CD4-positive, alpha-beta T cell treated with Interferon alpha-2 for 1 hour (primary cell): ENCODE measurements at regions not wholly inside any gene's neighbourhood (a gene's known extent, or its start where the extent isn't known, plus 50 kb on each side); places are given as distances from the start of the nearest gene placed in this dataset.

Source experiments
- DNase-seq, 2 donors: peaks; one replicate each; pipeline ENCODE4 v3.0.0-alpha.2; 2020 to 2022

GRCh38 chr1:17979815-17980214 is 127.8 kb upstream of the IGSF21 start:
- DNase-seq: no peak

- DNase-seq: no peak
Observed at GRCh38 chr1:17982197-17982596, 125.4 kb upstream of the IGSF21 start.

- no peak for DNase-seq
Observed at GRCh38 chr1:17984583-17984982, 123.0 kb upstream of the IGSF21 start.

- DNase-seq: no peak
Observed at GRCh38 chr1:17986156-17986555, 121.4 kb upstream of the IGSF21 start.

- DNase-seq: no peak
Observed at GRCh38 chr1:17990401-17990800, 117.2 kb upstream of the IGSF21 start.

- DNase-seq: no peak
Observed at GRCh38 chr1:17991996-17992395, 115.6 kb upstream of the IGSF21 start.

- no peak for DNase-seq
Observed at GRCh38 chr1:17992800-17993199, 114.8 kb upstream of the IGSF21 start.

- no peak for DNase-seq
Observed at GRCh38 chr1:17994046-17994445, 113.6 kb upstream of the IGSF21 start.

GRCh38 chr1:17995480-17995879 is 112.1 kb upstream of the IGSF21 start:
- DNase-seq: no peak

- no peak for DNase-seq
Observed at GRCh38 chr1:17998889-17999288, 108.7 kb upstream of the IGSF21 start.

GRCh38 chr1:17999884-18000283 is 107.7 kb upstream of the IGSF21 start:
- no peak for DNase-seq

GRCh38 chr1:18001725-18002124 is 105.9 kb upstream of the IGSF21 start:
- DNase-seq: no peak

GRCh38 chr1:18004278-18004677 is 103.3 kb upstream of the IGSF21 start:
- DNase-seq: no peak

GRCh38 chr1:18005238-18005637 is 102.4 kb upstream of the IGSF21 start:
- no peak for DNase-seq

- no peak for DNase-seq
Observed at GRCh38 chr1:18007391-18008041, 100.1 kb upstream of the IGSF21 start.

GRCh38 chr1:18008081-18008480 is 99.5 kb upstream of the IGSF21 start:
- DNase-seq: no peak

- no peak for DNase-seq
Observed at GRCh38 chr1:18009055-18009454, 98.5 kb upstream of the IGSF21 start.

- DNase-seq: no peak
Observed at GRCh38 chr1:18009478-18009961, 98.1 kb upstream of the IGSF21 start.

- no peak for DNase-seq
Observed at GRCh38 chr1:18010408-18010807, 97.2 kb upstream of the IGSF21 start.

GRCh38 chr1:18010945-18011344 is 96.7 kb upstream of the IGSF21 start:
- DNase-seq: no peak

- DNase-seq: no peak
Observed at GRCh38 chr1:18011703-18012102, 95.9 kb upstream of the IGSF21 start.

GRCh38 chr1:18012686-18013085 is 94.9 kb upstream of the IGSF21 start:
- no peak for DNase-seq

- DNase-seq: no peak
Observed at GRCh38 chr1:18013216-18013615, 94.4 kb upstream of the IGSF21 start.

- DNase-seq: no peak
Observed at GRCh38 chr1:18015719-18016118, 91.9 kb upstream of the IGSF21 start.

GRCh38 chr1:18018366-18018765 is 89.2 kb upstream of the IGSF21 start:
- no peak for DNase-seq
